ENCODE measurements at regions not wholly inside any gene's neighbourhood (a gene's known extent, or its start where the extent isn't known, plus 50 kb on each side); places are given as distances from the start of the nearest gene placed in this dataset.

- no peak for TF ChIP-seq CHD7 (IDR thresholded peaks at IDR 0.05; ENCODE audit: insufficient replicate concordance, low read length)
Measured at GRCh38 chr2:158004126-158004764, 97.4 kb upstream of the UPP2 start (continued).

Measured in H1 (cell line).